ENCODE measurements at regions not wholly inside any gene's neighbourhood (a gene's known extent, or its start where the extent isn't known, plus 50 kb on each side); places are given as distances from the start of the nearest gene placed in this dataset.
A peak's percentile ranks its signal among the peaks of the same experiment; 100 is the strongest.

- H4K20me1 ChIP-seq (ENCODE audit: insufficient read depth, low read length): no peaks in the 10 kb centered on the region
- H3K4me3 ChIP-seq (ENCODE audit: low read depth in 1 of 2, low read length in 2 of 2): no peak overlapping the region
- peaks cover 10% of the 10 kb centered on the region for H3K9me3 ChIP-seq (ENCODE audit: insufficient read depth, low read length, severe bottlenecking)
- DNase-seq: no peak
- TF ChIP-seq CTCF (IDR thresholded peaks at IDR 0.05; ENCODE audit: borderline replicate concordance, extremely low read depth, low read length, poor library complexity, severe bottlenecking): no peak
- TF ChIP-seq EZH2 (IDR thresholded peaks at IDR 0.05; ENCODE audit: borderline replicate concordance, low read depth, low read length, severe bottlenecking): no peak
- peaks cover 16% of the 10 kb centered on the region for H3K36me3 ChIP-seq (ENCODE audit: insufficient read depth, low read length)
- no peaks in the 10 kb centered on the region; the same call in 1 of the 2 replicates for H3K79me2 ChIP-seq (ENCODE audit: insufficient read depth, low read length)
- no peak overlapping the region for H3K9ac ChIP-seq (ENCODE audit: low read depth, low read length)
- H3K27ac ChIP-seq (ENCODE audit: low read length): no peak overlapping the region; the same call in 1 of the 2 replicates
- no peak overlapping the region for H2AFZ ChIP-seq (ENCODE audit: low read depth, low read length)
- ATAC-seq (ENCODE audit: insufficient read depth, low read depth): no peak
- no peak overlapping the region for H3K4me2 ChIP-seq (ENCODE audit: insufficient read depth, low read length)
- peaks cover 3% of the 10 kb centered on the region for H3K4me1 ChIP-seq (ENCODE audit: insufficient read depth, low read length)
- no peaks in the 10 kb centered on the region for H3K27me3 ChIP-seq (ENCODE audit: insufficient read depth, low read length, poor library complexity)
Measured at GRCh38 chr6:22036699-22037098, 260.1 kb downstream of the PRL start.

DNA sequence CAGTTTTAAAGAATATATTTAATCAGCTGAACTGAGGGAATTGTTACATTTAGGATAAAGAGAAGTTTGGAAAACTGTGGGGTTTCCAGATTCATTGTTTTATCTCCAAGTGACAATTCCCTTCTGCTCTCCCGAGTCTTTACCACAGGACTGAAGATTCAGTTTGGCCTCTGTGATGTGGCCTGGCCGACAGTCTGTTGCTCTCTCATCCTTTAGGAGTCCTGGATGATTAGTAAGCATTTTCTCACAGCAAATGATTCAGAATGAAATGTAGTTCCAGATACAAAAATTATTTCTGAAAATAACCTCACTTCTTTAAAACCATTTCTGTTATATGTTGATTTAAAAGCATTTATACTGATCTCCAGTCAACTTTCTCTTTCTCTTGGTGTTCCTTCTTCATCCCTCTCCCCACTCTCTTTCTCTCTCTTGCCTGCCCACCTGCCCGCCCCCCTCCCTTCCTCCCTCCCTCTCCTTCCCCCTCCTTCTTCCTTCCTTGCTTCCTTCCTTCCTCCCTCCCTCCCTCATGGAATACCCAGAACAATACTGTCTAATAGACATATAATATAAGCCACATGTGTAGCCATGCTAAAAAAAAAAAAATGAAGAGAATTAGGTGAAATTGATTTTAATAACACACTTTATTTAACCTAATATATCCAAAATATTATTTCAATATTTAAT is 254.9 kb downstream of the PRL start:
- H3K36me3 ChIP-seq (ENCODE audit: insufficient read depth, low read length): peaks cover 10% of the 10 kb centered on the region; the same call in 1 of the 2 replicates
- peaks cover 52% of the 10 kb centered on the region for H3K4me1 ChIP-seq (ENCODE audit: insufficient read depth, low read length)
- ATAC-seq (ENCODE audit: insufficient read depth, low read depth) (no peak), DNase-seq (no peak)
- no peak overlapping the region for H3K9ac ChIP-seq (ENCODE audit: low read depth, low read length)
- no peak overlapping the region for H2AFZ ChIP-seq (ENCODE audit: low read depth, low read length)
- H3K27me3 ChIP-seq (ENCODE audit: insufficient read depth, low read length, poor library complexity): no peaks in the 10 kb centered on the region
- no peaks in the 10 kb centered on the region for H4K20me1 ChIP-seq (ENCODE audit: insufficient read depth, low read length)
- H3K27ac ChIP-seq (ENCODE audit: low read length): peak overlapping the region; percentile 69
- no peak overlapping the region for H3K4me3 ChIP-seq (ENCODE audit: low read depth in 1 of 2, low read length in 2 of 2)
- peaks cover 10% of the 10 kb centered on the region for H3K9me3 ChIP-seq (ENCODE audit: insufficient read depth, low read length, severe bottlenecking)
- H3K79me2 ChIP-seq (ENCODE audit: insufficient read depth, low read length): peaks cover 3% of the 10 kb centered on the region
- no peak for TF ChIP-seq EZH2 (IDR thresholded peaks at IDR 0.05; ENCODE audit: borderline replicate concordance, low read depth, low read length, severe bottlenecking)
- TF ChIP-seq CTCF (IDR thresholded peaks at IDR 0.05; ENCODE audit: borderline replicate concordance, extremely low read depth, low read length, poor library complexity, severe bottlenecking): no peak
- H3K4me2 ChIP-seq (ENCODE audit: insufficient read depth, low read length): no peak overlapping the region

DNA sequence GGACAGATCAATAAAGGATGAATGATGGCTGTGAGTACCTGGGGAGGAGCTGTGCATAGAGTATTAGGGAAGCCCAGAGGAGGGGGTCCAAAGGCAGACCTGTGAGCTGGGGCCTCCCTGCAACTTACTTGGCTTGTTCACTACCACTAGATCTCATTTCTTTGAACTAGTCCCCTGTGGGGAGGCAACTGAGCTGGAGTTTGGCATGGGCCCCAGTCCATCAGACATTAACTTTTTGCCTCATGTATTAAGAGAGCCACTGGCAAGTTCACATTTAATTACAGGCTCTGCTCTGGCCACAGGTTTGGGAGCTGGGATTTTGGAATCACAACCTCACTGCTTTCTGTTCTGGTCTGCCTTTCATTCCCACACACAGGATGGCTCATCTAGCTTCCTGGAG is 254.1 kb downstream of the PRL start:
- ATAC-seq (ENCODE audit: insufficient read depth, low read depth): 0 out of 3 replicates have a peak, but pooled peaks have one; percentile 17

More for the DNA sequence above, 254.1 kb downstream of the PRL start:
- H3K27ac ChIP-seq (ENCODE audit: low read length): peak overlapping the region; percentile 87
- TF ChIP-seq EZH2 (IDR thresholded peaks at IDR 0.05; ENCODE audit: borderline replicate concordance, low read depth, low read length, severe bottlenecking) (no peak), CTCF (IDR thresholded peaks at IDR 0.05; ENCODE audit: borderline replicate concordance, extremely low read depth, low read length, poor library complexity, severe bottlenecking) (no peak)
- no peaks in the 10 kb centered on the region for H3K27me3 ChIP-seq (ENCODE audit: insufficient read depth, low read length, poor library complexity)
- peaks cover 3% of the 10 kb centered on the region for H3K79me2 ChIP-seq (ENCODE audit: insufficient read depth, low read length)
- peaks cover 52% of the 10 kb centered on the region for H3K4me1 ChIP-seq (ENCODE audit: insufficient read depth, low read length)
- H3K36me3 ChIP-seq (ENCODE audit: insufficient read depth, low read length): peaks cover 11% of the 10 kb centered on the region; the same call in 1 of the 2 replicates
- H3K9ac ChIP-seq (ENCODE audit: low read depth, low read length): peak overlapping the region; percentile 34
- no peak overlapping the region for H2AFZ ChIP-seq (ENCODE audit: low read depth, low read length)
- H4K20me1 ChIP-seq (ENCODE audit: insufficient read depth, low read length): no peaks in the 10 kb centered on the region
- peaks cover 10% of the 10 kb centered on the region for H3K9me3 ChIP-seq (ENCODE audit: insufficient read depth, low read length, severe bottlenecking)
- 0 out of 2 replicates have a peak overlapping the region, but pooled peaks have one; percentile 4 for H3K4me2 ChIP-seq (ENCODE audit: insufficient read depth, low read length)
- DNase-seq: peak; percentile 48
- no peak overlapping the region for H3K4me3 ChIP-seq (ENCODE audit: low read depth in 1 of 2, low read length in 2 of 2)
